ENCODE measurements at regions not wholly inside any gene's neighbourhood (a gene's known extent, or its start where the extent isn't known, plus 50 kb on each side); places are given as distances from the start of the nearest gene placed in this dataset.

GRCh38 chr2:215621381-215621780 is 185.5 kb upstream of the FN1 start:
- TF ChIP-seq POLR2AphosphoS5 (IDR thresholded peaks at IDR 0.05) (no peak), CTCF (IDR thresholded peaks at IDR 0.05) (no peak)
